DMS79 (cell line): ENCODE measurements at regions not wholly inside any gene's neighbourhood (a gene's known extent, or its start where the extent isn't known, plus 50 kb on each side); places are given as distances from the start of the nearest gene placed in this dataset.
"Not testable (repeated sequence)": the region's sequence is repeated elsewhere in the genome, so short reads cannot be mapped to it uniquely, and the experiment has no call there.

Experiments
- DNase-seq: peaks from one replicate; lab custom pipeline; 2025; lab: John Stamatoyannopoulos, UW

DNA sequence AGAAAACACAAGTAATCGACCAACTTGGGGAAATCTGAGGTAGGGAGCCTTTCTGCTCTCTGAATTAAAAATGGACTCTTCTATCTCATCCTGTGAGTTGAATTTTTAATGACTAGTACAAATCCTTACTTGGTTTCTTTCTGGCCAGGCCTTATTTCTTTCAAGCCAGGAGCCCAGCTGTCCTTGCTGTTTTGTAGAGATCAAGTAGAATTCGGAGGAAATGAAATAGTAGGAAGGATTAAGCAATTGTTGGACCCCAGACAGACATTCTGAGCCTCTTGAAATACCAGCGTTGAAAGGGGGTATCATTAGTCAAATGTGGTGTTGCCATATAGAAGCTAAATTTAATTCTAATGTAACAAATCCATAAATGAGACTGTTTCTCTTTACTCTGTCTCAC is 53.7 kb upstream of the SMIM15 start:
- no peak for DNase-seq

DNA sequence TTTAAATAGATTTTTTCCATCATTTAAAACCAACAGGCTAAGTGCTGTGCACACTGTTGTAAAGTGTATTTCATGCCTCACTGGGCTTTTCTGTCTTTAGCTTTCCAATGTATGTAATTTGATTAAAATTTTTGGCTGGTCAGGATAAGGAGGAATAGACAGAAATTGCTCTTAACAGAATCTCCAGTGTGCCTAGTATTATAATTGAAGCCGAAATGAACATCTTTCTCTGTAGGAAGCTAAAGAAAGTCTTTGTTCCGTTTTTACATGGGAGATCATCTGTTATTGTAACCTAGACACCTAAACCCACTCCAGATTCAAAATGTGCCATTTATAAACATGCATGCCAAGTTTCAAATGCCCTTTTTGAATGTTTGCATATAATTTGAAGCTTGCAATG is 54.5 kb upstream of the SMIM15 start:
- DNase-seq, result no peak

DNA sequence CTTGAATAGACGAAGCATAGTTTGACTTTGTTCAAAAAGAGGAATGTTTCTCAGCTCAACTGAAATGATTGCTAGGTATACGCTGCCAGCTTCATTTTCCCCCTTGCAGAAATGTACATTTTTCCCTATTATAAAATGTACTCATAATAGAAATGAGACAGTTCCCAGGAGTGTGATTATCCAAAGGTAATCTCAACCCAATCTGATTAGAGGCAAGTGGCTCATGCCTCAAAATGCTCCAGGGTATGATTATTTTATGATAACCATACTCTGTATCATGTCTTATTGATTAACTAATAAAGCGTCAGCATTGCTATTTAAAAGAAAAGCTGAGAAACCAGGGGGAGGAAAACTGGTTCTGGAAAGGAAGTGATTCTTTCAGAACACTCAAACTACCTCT is 54.9 kb upstream of the SMIM15 start:
- no peak for DNase-seq

DNA sequence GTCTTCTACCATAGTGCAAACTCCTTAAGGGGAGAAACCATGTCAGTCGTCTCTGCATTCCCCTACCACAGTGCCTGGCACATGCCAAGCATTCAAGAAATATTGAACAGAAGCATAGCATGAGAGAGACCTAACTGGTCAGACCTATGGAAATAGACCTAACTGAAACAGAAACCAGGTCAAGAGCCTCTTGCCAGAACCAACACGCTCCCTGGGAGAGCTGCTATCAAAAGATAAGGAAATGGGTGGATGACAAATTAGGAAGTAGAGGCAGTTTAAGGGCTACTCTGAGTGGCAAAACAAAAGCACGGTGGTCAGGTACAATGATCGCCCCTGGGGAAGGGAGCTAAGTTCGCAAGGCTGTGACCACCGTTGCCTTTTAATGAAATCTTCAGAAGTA is 66.0 kb upstream of the SMIM15 start:
- DNase-seq, result no peak

DNA sequence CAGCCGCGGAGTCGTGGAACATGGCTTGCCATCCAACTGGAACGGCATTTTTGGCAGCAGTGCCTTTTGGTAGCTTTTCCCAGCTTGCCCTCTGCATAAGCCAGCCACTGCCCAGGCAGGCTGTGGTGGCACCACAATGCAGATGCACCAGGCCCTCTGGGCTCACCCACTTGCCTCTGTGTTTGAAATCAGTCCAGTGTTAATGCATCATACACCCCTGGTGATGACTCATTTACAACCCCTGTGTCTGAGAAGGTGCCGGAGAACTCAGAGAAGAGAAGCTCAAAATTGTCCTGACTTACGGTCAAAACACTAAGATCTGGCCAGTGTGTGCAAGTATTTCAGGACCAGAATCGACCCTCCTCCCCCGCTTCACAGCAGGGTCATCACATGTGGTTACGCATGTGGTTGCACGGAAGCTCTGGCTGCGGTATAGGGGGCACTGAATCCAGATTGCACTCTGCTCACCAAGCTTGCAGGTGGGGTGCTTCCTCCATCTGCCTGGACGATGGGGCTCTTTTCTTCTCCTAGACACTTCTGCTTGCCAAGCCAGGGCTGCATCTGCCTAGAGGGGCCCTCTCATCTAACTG is 66.5 kb upstream of the SMIM15 start:
- DNase-seq, result peak; percentile 35

DNA sequence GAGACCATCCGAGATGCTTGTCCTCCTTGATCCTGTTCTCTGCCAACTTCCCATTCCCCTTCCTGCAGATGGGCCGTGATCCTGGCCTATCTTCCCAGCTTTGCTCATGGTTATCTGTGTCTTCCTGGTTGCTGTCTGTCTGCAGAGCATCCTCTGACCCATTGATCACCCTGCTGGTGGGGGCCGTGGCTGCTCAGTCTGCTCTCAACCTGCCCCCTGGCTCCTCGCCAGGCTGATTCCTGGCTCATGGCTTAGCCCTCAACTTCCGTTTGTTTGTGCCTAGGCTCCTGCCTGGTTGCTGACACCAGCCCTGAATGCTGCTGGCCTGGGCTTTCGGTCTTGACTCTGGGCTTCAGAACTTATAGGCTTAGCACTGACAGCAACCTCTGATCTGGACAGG is 67.1 kb upstream of the SMIM15 start:
- no peak for DNase-seq

DNA sequence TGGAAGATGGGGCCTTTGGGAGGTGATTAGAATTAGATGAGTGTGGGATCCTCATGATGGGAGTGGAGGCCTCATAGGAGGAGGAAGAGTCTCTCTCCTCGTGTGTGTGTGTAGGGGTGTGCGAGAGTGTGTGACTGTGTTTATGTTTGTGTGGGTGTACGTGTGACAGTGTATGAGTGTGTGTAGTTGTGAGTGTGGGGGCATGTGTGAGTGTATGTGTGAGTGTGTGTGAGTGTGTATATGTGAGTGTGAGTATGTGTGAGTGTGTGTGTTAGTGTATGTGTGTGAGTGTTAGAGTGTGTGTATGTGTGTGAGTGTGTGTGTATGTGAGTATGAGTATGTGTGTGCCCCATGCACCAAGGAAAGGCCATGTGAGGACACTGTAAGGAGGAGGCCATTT is 68.2 kb upstream of the SMIM15 start:
- no peak for DNase-seq

DNA sequence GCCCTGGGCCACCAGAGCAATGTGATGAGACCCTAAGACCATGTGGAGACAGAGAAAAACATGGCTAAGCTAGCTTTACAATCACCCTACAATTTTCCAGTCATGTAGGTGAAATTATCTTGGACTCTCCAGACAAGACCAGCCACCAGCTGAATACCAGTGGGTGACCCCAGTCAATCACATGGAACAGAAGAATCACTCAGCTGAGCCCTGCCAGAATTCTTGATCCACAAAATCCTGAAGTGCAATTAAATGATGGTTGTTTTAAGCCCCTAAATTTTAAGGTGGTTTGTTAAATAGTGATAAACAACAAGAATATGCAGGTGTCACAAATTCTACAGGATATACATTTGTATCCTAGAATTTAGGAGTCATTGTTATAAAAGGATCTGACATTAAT is 69.5 kb upstream of the SMIM15 start:
- no peak for DNase-seq

DNA sequence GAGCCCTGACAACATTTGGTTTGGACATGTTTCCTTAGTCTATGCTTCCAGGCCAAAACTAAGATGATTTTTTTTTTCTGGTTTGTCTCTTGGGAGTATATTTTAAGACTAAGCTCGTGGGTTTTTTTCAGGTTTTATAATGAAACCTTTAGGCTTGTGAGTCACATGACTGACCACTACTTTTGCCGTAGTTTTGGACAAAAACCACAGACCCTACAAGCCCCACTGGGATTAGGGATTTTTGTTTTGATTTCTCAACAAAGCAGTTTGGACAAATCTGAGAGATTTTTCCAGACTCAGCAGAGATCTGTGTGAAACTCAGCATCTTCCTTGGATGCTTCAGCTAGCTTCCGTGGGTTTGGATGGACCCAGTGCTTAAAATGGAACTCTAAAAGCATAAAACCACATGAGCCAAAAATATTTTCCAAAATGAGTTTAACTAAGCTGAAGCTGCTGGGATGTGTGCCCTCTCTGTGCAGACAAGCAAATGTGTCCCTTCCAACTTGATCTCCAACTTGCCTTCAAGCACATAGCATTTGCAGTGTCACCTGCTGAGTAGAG is 70.3 kb upstream of the SMIM15 start:
- no peak for DNase-seq

DNA sequence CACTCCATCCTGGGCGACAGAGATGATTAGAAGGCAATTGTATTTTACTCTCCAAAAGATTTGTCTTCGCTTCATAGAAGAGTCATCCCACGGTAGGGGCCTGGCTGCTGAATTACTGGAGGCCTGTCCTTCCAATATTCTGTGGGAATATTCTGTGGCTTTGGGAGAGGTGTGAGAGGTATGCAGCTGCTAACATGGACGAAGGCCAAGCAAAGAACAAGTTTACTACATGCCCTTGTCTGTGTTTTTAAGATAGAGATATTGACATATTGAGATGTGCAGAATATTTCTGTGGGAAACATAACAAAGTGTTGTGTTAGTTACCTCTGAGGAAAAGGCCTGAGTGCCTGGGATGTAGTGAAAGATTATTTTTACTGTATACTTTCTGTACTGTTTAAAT is 71.8 kb upstream of the SMIM15 start:
- no peak for DNase-seq

DNA sequence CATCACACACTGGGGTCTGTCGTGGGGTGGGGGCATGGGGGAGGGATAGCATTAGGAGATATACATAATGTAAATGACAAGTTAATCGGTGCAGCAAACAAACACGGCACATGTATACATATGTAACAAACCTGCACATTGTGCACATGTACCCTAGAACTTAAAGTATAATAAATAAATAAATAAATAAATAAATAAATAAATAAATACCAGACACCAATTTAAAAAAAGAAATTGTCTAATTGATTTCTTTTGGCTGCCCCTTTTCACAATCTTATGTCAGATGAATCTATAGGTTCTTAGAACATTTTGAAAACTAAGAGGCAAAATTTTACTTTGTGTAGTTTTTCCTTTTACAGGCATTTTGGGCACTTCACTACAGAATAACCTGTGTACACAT is 74.4 kb upstream of the SMIM15 start:
- DNase-seq, result not testable (repeated sequence)

DNA sequence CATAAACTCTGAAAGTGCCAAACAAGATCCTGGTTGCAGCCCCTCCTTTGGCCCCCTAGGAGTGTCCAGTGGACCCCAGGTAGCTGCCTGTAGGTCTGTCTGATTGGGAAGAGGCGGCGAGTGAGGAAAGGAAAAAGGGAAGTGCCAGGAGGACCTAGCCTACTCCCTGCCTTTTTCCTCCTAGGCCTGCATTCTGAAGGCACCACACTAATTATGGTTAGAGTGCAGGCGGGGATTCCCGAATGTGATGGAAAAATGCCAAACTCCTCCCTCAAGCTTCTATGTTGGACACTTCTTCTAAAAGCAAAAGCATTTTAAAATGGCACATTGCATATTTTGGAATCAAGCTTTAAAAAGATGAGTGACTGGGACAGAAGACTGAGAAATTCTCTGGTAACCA is 83.2 kb upstream of the SMIM15 start:
- no peak for DNase-seq

DNA sequence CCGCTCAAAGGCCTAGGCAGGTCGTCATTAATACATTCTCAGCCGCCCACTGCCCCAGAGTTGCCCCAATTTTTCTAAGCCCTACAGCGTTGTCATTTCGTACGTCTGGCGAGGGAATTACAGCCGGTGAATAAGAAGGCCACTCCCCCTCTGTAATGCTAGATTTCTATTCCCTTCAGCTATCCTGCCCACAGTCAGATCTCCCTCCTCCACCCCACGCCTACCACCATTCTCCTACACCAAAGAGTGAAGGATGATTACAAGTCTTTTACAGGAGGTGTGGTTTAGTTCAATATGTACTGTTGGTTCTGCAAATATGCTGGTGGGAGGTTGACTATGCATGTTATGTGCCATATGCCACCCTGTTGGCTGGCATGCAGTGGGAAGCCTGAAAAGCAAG is 83.7 kb upstream of the SMIM15 start:
- no peak for DNase-seq

DNA sequence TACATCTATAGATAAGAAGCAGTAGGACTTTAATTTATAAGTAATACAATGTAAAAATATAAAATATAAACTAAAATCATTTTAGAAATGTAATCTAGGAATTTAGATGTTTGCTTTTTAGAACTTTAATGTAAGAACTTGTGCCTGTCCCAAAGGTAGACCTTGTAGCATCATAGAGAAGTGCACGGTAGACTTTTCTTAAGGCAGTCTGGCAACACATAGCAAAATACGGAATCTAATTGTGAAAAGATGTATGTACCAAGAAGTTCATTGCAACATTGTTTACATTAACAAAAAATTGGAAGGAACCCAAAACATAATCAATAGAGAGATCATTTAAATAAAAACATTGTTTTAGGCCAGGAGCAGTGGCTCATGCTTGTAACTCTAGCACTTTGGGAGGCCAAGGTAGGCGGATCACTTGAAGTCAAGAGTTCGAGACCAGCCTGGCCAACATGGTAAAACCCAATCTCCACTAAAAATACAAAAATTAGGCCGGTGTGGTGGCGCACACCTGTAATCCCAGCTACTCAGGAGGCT is 84.6 kb upstream of the SMIM15 start:
- DNase-seq, result no peak

DNA sequence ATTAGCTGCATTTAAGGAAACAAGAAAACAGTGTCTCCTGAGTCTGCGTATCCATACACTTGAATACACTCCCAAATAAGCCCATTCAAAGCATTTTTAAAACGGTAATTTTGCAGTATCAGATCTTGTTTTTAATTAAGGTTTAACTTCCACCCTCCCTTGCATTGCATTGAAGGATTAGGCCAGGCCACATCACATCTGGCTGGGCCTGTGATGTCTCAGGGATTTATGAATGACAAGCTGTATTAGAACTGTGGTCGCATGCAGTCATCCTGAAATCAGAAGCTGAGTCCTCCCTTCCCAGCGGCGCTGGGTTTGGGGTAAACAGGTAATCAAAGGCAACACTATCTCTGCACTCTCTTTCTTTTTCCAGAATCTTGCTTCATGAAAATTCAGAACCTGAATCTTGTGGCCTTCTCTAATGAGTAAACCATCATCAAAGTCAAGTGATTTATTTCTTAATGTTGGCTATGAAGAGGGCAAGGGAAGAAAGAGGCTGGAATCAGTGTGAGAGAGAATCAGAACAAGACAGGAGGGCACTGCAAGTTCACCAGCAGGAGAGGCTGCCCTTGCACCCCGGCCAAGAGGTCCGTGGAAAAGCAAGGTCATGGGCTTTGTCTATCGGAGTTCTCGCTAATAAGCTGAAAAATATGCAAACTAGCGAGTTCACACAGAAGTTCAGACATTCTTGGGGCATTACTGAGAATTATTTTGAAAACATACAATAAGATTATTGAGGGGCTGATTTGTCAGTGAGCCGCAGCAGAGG is 80.0 kb upstream of the ZSWIM6 start:
- no peak for DNase-seq

DNA sequence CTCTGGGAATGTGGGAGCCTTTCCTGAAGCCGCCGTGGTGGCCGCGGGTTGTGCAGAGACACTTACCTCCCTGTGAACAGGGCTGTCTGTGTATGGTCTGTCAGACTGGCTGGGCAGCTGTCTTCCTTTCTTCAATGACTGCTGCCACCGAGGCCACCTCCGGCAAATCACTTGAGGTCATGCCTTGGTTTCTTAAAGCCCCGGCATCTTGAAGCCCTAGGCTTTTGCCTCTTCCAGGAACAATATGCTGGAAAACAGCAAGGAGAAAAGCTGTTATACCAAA is 79.5 kb upstream of the ZSWIM6 start:
- DNase-seq, result no peak

DNA sequence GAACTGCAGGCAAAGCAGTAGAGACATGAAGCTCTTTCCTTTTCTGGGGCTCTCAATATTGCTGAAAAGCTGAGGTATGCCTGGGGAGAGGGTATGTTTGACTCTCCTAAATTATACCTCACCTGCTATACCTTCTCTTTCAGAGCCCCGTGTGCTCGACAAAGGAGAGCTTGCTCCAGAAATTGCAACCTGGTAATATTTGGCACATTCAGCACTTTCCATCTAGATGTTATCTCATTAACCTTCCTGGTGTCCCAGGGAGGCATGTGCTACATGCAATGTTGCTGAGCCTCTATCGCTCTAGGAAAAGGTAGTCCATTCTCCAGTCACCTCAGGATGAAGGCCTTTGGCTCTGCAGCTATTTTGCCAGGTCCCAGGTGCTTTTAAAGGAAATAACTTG is 78.5 kb upstream of the ZSWIM6 start:
- no peak for DNase-seq

DNA sequence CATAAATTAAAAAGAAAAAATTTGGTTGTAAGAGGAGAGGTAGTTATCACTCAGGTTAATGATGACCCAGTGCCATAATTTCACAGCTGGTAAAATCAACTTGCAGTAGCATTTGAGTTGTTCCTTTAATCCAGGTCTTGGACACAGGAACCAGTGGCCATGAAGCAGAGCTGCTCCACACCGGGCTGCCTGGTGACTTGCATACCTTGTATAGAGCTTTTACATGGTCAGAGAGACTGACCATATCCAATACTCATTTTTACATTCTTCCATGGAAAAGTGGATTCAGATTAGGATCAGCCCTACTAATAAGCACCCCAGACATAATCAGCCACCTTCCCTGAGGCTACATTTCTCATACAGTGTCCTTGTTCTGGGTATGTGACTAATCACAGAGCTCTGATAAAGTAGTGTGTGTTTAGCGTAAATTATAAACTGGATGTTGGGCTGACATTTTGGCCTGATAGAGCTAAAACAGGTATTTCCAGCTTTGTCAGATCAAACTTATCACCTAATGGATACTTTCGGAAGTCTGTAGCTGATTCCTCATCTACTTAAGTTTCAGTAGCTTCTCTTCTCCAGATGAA is 77.0 kb upstream of the ZSWIM6 start:
- DNase-seq, result no peak

DNA sequence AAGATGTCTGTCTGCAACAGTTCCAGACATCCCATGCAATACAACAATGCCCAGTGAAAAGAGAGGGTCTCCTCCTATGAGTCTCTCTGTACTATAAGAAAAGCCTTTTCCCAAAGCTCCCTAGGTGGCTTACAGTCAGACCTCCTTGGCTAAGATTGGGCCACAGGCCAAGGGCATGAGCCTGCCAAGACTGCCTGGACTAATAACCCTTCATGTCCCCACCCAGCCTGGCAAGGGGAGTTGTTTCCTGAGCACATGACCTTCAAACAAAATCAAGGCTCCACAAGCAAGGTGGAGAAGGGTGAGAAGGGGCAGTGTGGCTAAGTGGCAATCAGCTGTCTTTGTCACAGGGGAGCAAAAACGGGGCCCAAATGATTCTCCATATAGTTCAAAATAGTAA is 75.6 kb upstream of the ZSWIM6 start:
- no peak for DNase-seq

DNA sequence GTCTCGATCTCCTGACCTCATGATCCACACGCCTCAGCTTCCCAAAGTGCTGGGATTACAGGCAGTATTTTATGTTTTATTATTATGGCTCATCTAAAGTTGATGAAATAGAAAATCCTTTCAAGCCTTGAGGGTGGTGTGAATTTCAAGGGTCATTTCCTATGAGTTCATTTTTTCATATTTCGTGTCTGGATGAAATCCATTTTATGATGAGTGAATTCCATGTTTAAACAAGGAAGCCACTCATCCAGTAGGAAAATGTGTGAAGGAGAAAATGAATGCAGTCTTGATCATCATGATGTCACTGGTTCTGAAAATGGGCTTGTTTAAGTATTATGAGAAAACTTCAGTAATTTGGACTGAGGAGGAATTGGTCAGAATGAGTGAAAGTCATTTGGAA is 74.6 kb upstream of the ZSWIM6 start:
- DNase-seq, result no peak

DNA sequence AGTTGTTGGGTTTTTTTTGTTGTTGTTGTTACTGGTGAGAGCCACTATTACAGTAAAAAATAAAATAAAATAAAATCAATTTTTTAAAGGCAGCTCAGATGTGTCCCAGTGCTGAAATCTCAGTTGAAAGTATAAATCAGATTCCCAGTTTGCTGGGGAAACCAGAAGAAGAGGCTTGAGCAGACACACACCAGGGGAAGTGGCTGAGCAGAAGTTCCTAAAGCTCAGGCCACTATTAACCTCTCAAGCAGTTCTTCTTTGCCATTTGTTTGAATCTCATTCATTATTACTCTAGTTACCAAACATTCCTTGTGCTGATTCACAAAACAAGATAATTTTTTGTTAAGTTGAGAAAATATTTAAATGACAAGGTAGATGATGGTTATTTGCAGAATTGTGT is 70.9 kb upstream of the ZSWIM6 start:
- DNase-seq, result no peak

DNA sequence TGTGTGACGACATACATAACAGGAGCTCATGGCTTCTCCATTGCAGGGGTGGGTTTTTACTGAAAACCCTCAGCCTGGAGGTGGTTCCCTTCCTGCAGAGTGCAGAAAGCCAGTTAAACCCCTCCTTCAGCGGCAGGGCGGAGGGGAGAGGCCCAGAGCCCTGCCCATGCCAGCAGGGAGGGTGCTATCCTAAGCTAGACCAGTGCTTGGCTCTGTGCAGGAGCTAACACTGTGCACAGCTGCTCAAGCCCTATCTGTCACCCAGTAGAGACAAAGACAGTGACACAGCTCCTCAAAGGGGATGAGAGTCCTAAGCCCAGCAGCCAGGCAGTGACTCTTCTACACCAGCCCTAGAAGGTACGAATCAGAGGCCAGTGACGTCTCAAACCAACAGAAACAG is 70.0 kb upstream of the ZSWIM6 start:
- DNase-seq, result no peak

DNA sequence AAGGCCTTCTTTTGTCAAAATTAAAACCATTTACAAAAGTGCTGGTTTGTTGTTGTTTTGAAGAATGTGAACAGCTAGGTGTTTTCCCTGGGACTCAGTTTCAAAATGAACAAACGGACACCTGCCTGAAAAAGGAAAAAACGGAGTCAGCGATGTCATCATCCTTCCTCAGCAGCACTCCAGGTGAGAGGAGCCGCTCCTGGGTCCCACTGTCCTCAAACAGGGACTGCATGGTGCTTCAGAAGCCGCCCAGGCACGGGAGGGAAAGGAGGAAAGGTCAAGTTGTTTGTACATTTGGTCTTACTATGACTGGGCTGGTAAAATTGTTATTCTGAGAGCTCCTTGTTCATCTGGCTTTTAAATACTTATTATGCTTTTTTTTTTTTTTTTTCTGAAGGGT is 69.0 kb upstream of the ZSWIM6 start:
- DNase-seq, result peak; percentile 4
